K562 (cell line): ENCODE measurements at regions not wholly inside any gene's neighbourhood (a gene's known extent, or its start where the extent isn't known, plus 50 kb on each side); places are given as distances from the start of the nearest gene placed in this dataset.

Experiments
- ATAC-seq: fragments of 200-7000 bp; cut with Tn5 transposase; 3 replicates; pipeline ENCODE4 v1.9.1; 2020; ENCODE audit warnings: moderate library complexity
- BruUV-seq: library from RNA; stranded (reverse); fragments of 400-500 nt; replicated peaks from 2 replicates; lab custom pipeline; 2021; lab: Mats Ljungman, UMichigan
- CTCF ChIA-PET: fragments of 300-600 bp; formaldehyde crosslinking; extraction: SDS; loops from one replicate; lab custom pipeline; 2021; ENCODE audit warnings: low intra/inter-chr PET ratio; lab: Yijun Ruan, JAX
- POLR2A ChIA-PET: fragments of 300-600, 350-650 bp; sonication (Branson Sonifier 250); formaldehyde crosslinking; extraction: SDS; loops from one replicate; lab custom pipeline; 2021; ENCODE audit warnings: antibody characterized with exemption, inconsistent platforms; lab: Yijun Ruan, JAX
- DNase-seq, 4 experiments: peaks; one replicate each; pipeline versions ENCODE4 v3.0.0 to v3.0.0-alpha.2; 2011 to 2018; ENCODE audit warnings: low spot score in 3 of 4, mixed read lengths in 3 of 4; ENCODE audit errors: extremely low read depth in 1 of 4
- FAIRE-seq: peaks from 2 replicates; lab custom pipeline; 2011; peaks lifted over from hg19 to GRCh38; lab: Jason Lieb, UNC
- H2AFZ ChIP-seq: 2 replicates; pipeline ENCODE4 v1.6.0; 2011; ENCODE audit warnings: low read depth, low read length, control low read depth, inconsistent platforms
- H3K27ac ChIP-seq: fragments of 200-600 bp; 3 replicates; pipeline ENCODE4 v1.8.0; 2011; ENCODE audit warnings: low read depth, mild to moderate bottlenecking, control low read depth, inconsistent platforms, low read length, moderate library complexity, mixed read lengths; ENCODE audit errors: extremely low read depth
- H3K27me3 ChIP-seq, 2 experiments: fragments of 300-600 bp in 1 of 2; 2 replicates in 1 of 2; 3 replicates in 1 of 2; pipeline versions ENCODE4 v1.6.0 to v1.8.0; 2011; ENCODE audit warnings: inconsistent platforms in 2 of 2, low read length in 2 of 2, mild to moderate bottlenecking in 1 of 2, mixed read lengths in 1 of 2, moderate library complexity in 1 of 2; ENCODE audit not compliant: control insufficient read depth in 2 of 2, insufficient read depth in 2 of 2
- H3K36me3 ChIP-seq: fragments of 300-600 bp; 3 replicates; pipeline ENCODE4 v1.8.0; 2011; ENCODE audit warnings: mild to moderate bottlenecking, low read length, inconsistent platforms; ENCODE audit not compliant: control insufficient read depth, insufficient read depth
- H3K4me1 ChIP-seq, 2 experiments: fragments of 200-600 bp in 1 of 2; replicated peaks in 1 of 2; 2 replicates in 1 of 2; 3 replicates in 1 of 2; pipeline versions ENCODE4 v1.5.1 to v1.8.0; 2011; ENCODE audit warnings: inconsistent platforms in 2 of 2, low read length in 2 of 2, mild to moderate bottlenecking in 1 of 2, mixed read lengths in 1 of 2, moderate library complexity in 1 of 2; ENCODE audit not compliant: control insufficient read depth in 2 of 2, insufficient read depth in 2 of 2
- H3K4me2 ChIP-seq: 2 replicates; pipeline ENCODE4 v1.6.1; 2011; ENCODE audit warnings: low read length, control low read depth, inconsistent platforms, mixed read lengths; ENCODE audit not compliant: insufficient read depth
- H3K4me3 ChIP-seq: fragments of 200-600 bp; sonication (generic), shearing (Covaris generic); 2 replicates; pipeline ENCODE4 v1.5.1; 2016; ENCODE audit warnings: control low read depth, inconsistent platforms
- H3K79me2 ChIP-seq: fragments of 200-600 bp; 3 replicates; pipeline ENCODE4 v1.8.0; 2011; ENCODE audit warnings: low read length, inconsistent platforms; ENCODE audit not compliant: control insufficient read depth, insufficient read depth
- H3K9ac ChIP-seq, 2 experiments: 2 replicates each; pipeline versions ENCODE4 v1.6.0 to v1.6.1; 2011; ENCODE audit warnings: low read depth in 2 of 2, low read length in 2 of 2, control low read depth in 1 of 2, inconsistent platforms in 1 of 2, mild to moderate bottlenecking in 1 of 2, mixed read lengths in 1 of 2; ENCODE audit not compliant: insufficient read depth in 1 of 2
- H3K9me1 ChIP-seq: one replicate; pipeline ENCODE4 v1.6.0; 2011; ENCODE audit warnings: inconsistent platforms, mild to moderate bottlenecking, low read length, moderate library complexity; ENCODE audit not compliant: control insufficient read depth, insufficient read depth
- H3K9me3 ChIP-seq: replicated peaks from 2 replicates; pipeline ENCODE4 v1.5.1; 2011; ENCODE audit warnings: low read depth, low read length, inconsistent platforms; ENCODE audit not compliant: control insufficient read depth, insufficient read depth
- H4K20me1 ChIP-seq: replicated peaks from 2 replicates; pipeline ENCODE4 v1.6.1; 2011; ENCODE audit warnings: low read length, inconsistent platforms, mixed read lengths; ENCODE audit not compliant: control insufficient read depth, insufficient read depth
- CHD1 ChIP-seq: fragments of 200-600 bp; sonication (generic); IDR thresholded peaks from one replicate; pipeline ENCODE4 v1.6.1; 2012; ENCODE audit warnings: mild to moderate bottlenecking, moderate library complexity, low read length, inconsistent platforms
- FOXA1 ChIP-seq: fragments of 450-650 bp; IDR thresholded peaks from 2 replicates; pipeline ENCODE4 v1.6.1; 2016; ENCODE audit warnings: mild to moderate bottlenecking, borderline replicate concordance
- KDM5B ChIP-seq: fragments of 200-600 bp; sonication (generic); IDR thresholded peaks from 2 replicates; pipeline ENCODE4 v1.6.1; 2012; ENCODE audit warnings: low read depth, mild to moderate bottlenecking, moderate library complexity, low read length, control low read depth, inconsistent platforms; ENCODE audit not compliant: insufficient replicate concordance
- KLF6 ChIP-seq: fragments of 250-450 bp; sonication (Bioruptor Pico); IDR thresholded peaks from 2 replicates; pipeline ENCODE4 v1.4.0; 2020; ENCODE audit warnings: mild to moderate bottlenecking, moderate library complexity, borderline replicate concordance
- MAFK ChIP-seq: IDR thresholded peaks from 2 replicates; pipeline ENCODE4 v1.6.1; 2011; ENCODE audit warnings: low read length, improper control_type of control experiment
- NBN ChIP-seq: fragments of 450-650 bp; IDR thresholded peaks from 2 replicates; pipeline ENCODE4 v1.6.1; 2016; ENCODE audit warnings: low read depth, mild to moderate bottlenecking
- PCBP2 ChIP-seq: fragments of 200-400 bp; formaldehyde crosslinking; IDR thresholded peaks from 2 replicates; pipeline ENCODE4 v1.6.1; 2018; ENCODE audit warnings: low read length, low read depth, mild to moderate bottlenecking, moderate library complexity; ENCODE audit not compliant: poor library complexity, severe bottlenecking
- RCOR1 ChIP-seq, 2 experiments: IDR thresholded peaks; 2 replicates each; pipeline ENCODE4 v1.6.1; 2012; ENCODE audit warnings: low read depth in 2 of 2, low read length in 2 of 2, borderline replicate concordance in 1 of 2, improper control_type of control experiment in 1 of 2
- THRAP3 ChIP-seq: fragments of 450-650 bp; IDR thresholded peaks from 2 replicates; pipeline ENCODE4 v1.6.1; 2016; ENCODE audit warnings: mild to moderate bottlenecking, inconsistent platforms, borderline replicate concordance
- ZNF175 ChIP-seq: fragments of 200-800 bp; sonication (Bioruptor generic); IDR thresholded peaks from 2 replicates; pipeline ENCODE4 v1.6.1; 2016; ENCODE audit warnings: low read depth, mild to moderate bottlenecking, missing genetic modification characterization, missing compliant biosample characterization
- ZNF263 ChIP-seq: sonication (generic); formaldehyde crosslinking; IDR thresholded peaks from 2 replicates; pipeline ENCODE4 v1.8.0; 2022; ENCODE audit warnings: mild to moderate bottlenecking, missing genetic modification reagents, borderline replicate concordance
- ZNF274 ChIP-seq: IDR thresholded peaks from 2 replicates; pipeline ENCODE4 v1.6.1; 2011; ENCODE audit warnings: low read depth, mild to moderate bottlenecking, low read length, moderate library complexity, borderline replicate concordance
- ZNF644 ChIP-seq: fragments of 200-800 bp; sonication (Bioruptor generic); IDR thresholded peaks from 2 replicates; pipeline ENCODE4 v1.6.1; 2016; ENCODE audit warnings: low read depth, missing genetic modification characterization, missing compliant biosample characterization
- WGBS: fragments of 100-300 bp; shearing (Covaris generic); methylation state at CpG from one replicate; pipeline ENCODE4 v1.1.6; 2016; ENCODE audit warnings: low coverage, mixed read lengths; ENCODE audit not compliant: insufficient coverage; ENCODE audit errors: missing lambda C conversion rate; 5-methylcytosine and 5-hydroxymethylcytosine counted together
- in situ Hi-C: fragments of 300-500 bp; cut with MboI; formaldehyde crosslinking; loops from 4 replicates; pipeline ENCODE4 v1.15.0; 2018; ENCODE audit warnings: inconsistent platforms, mixed read lengths
- intact Hi-C: fragments of 100-400 bp; cut with micrococcal nuclease; formaldehyde crosslinking; loops from 2 replicates; pipeline ENCODE4 v1.14.2; 2022
- TF ChIP-seq, protein P1 (sequence below): fragments of 250-450 bp; sonication (Bioruptor Pico); IDR thresholded peaks from 2 replicates; pipeline ENCODE4 v1.4.0; 2020; ENCODE audit warnings: mild to moderate bottlenecking, moderate library complexity
- TF ChIP-seq, protein P2 (sequence below), 2 experiments: fragments of 450-650 bp; IDR thresholded peaks; 2 replicates each; pipeline ENCODE4 v1.6.1; 2016

DNA sequence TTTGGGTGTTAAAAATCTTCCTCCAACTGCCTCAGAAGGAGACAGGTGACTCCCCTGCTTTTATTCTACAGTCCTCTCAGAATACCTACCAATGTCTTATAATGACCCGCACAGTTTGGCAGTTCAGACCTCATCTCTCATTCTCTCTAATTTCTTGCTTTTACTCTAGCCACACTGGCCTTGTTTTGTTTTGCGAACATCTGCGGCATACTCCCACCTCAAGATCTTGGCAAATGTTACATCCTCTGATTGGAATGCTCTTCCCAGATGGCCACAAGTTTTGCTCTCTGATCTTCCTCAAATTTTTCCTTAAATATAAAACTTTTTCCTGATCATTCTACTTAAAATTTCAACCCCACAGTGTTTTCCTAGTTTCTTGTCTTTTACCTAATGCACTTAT is 94.1 kb downstream of the PLSCR2 start:
- intact Hi-C loops (no loop called here), in situ Hi-C loops (no loop called here)
- no peak overlapping the region for H3K27ac ChIP-seq
- no peak for ATAC-seq
- no peak for DNase-seq
- no peaks in the 10 kb centered on the region for H3K36me3 ChIP-seq
- no peak overlapping the region for H2AFZ ChIP-seq
- H3K9ac ChIP-seq, result no peak overlapping the region
- H3K9me1 ChIP-seq, result no peaks in the 10 kb centered on the region
- no peaks in the 10 kb centered on the region for H3K4me1 ChIP-seq
- 2% methylated on average over 3 of the region's 3 CpGs for WGBS
- CTCF ChIA-PET, result interaction anchor here (0.6 kb wide), 1 partner anchor 12 kb away, joined by 3 read pairs; no protein-coding TSS in a partner anchor
- H3K9me3 ChIP-seq, result no peaks in the 10 kb centered on the region
- no peak overlapping the region for H3K4me3 ChIP-seq
- no peaks in the 10 kb centered on the region for H3K79me2 ChIP-seq
- TF ChIP-seq ZNF274 (no peak), FOXA1 (no peak), PCBP2 (no peak), ZNF175 (CRISPR knock-in tag) (no peak), MAFK (no peak), CHD1 (no peak), THRAP3 (no peak), ZNF263 (CRISPR knock-in tag) (no peak), KDM5B (no peak), KLF6 (no peak), RCOR1 (IDR thresholded peaks at IDR 0.05; ENCODE audit: borderline replicate concordance in 1 of 2, low read depth in 2 of 2, low read length in 2 of 2) (no peak), NBN (no peak), ZNF644 (tag) (no peak)
- TF ChIP-seq, protein P1, sequence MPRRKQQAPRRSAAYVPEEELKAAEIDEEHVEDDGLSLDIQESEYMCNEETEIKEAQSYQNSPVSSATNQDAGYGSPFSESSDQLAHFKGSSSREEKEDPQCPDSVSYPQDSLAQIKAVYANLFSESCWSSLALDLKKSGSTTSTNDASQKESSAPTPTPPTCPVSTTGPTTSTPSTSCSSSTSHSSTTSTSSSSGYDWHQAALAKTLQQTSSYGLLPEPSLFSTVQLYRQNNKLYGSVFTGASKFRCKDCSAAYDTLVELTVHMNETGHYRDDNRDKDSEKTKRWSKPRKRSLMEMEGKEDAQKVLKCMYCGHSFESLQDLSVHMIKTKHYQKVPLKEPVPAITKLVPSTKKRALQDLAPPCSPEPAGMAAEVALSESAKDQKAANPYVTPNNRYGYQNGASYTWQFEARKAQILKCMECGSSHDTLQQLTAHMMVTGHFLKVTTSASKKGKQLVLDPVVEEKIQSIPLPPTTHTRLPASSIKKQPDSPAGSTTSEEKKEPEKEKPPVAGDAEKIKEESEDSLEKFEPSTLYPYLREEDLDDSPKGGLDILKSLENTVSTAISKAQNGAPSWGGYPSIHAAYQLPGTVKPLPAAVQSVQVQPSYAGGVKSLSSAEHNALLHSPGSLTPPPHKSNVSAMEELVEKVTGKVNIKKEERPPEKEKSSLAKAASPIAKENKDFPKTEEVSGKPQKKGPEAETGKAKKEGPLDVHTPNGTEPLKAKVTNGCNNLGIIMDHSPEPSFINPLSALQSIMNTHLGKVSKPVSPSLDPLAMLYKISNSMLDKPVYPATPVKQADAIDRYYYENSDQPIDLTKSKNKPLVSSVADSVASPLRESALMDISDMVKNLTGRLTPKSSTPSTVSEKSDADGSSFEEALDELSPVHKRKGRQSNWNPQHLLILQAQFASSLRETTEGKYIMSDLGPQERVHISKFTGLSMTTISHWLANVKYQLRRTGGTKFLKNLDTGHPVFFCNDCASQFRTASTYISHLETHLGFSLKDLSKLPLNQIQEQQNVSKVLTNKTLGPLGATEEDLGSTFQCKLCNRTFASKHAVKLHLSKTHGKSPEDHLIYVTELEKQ, result no peak
- TF ChIP-seq, protein P2, sequence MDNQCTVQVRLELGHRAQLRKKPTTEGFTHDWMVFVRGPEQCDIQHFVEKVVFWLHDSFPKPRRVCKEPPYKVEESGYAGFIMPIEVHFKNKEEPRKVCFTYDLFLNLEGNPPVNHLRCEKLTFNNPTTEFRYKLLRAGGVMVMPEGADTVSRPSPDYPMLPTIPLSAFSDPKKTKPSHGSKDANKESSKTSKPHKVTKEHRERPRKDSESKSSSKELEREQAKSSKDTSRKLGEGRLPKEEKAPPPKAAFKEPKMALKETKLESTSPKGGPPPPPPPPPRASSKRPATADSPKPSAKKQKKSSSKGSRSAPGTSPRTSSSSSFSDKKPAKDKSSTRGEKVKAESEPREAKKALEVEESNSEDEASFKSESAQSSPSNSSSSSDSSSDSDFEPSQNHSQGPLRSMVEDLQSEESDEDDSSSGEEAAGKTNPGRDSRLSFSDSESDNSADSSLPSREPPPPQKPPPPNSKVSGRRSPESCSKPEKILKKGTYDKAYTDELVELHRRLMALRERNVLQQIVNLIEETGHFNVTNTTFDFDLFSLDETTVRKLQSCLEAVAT (IDR thresholded peaks at IDR 0.05), result no peak
- H3K4me2 ChIP-seq, result no peak overlapping the region
- no peaks in the 10 kb centered on the region for H4K20me1 ChIP-seq
- no TSS peak for BruUV-seq
- POLR2A ChIA-PET, result no interaction called here
- FAIRE-seq, result no peak
- H3K27me3 ChIP-seq, result no peaks in the 10 kb centered on the region
